SK-N-SH (cell line): ENCODE measurements at regions not wholly inside any gene's neighbourhood (a gene's known extent, or its start where the extent isn't known, plus 50 kb on each side); places are given as distances from the start of the nearest gene placed in this dataset.

Experiments
- EP300 ChIP-seq, 2 experiments: IDR thresholded peaks; 2 replicates each; pipeline versions ENCODE4 v1.4.0 to v1.6.1; 2012; ENCODE audit warnings: borderline replicate concordance in 1 of 2, low read depth in 1 of 2, low read length in 1 of 2
- EZH2phosphoT487 ChIP-seq: fragments of 200-600 bp; sonication (generic); IDR thresholded peaks from 2 replicates; pipeline ENCODE4 v1.6.1; 2017; ENCODE audit warnings: low read depth, mixed run types, mild to moderate bottlenecking, antibody characterized with exemption, moderate library complexity, borderline replicate concordance
- JUND ChIP-seq: IDR thresholded peaks from 2 replicates; pipeline ENCODE4 v1.4.0; 2012
- MXI1 ChIP-seq: IDR thresholded peaks from 2 replicates; pipeline ENCODE4 v1.6.1; 2012; ENCODE audit warnings: mild to moderate bottlenecking, low read depth, low read length, improper control_type of control experiment
- POLR2AphosphoS5 ChIP-seq: IDR thresholded peaks from 2 replicates; pipeline ENCODE4 v1.6.1; 2012; ENCODE audit warnings: low read depth, low read length
- RAD21 ChIP-seq: IDR thresholded peaks from 2 replicates; pipeline ENCODE4 v1.6.1; 2012; ENCODE audit warnings: mild to moderate bottlenecking, low read length
- TAF1 ChIP-seq: IDR thresholded peaks from 2 replicates; pipeline ENCODE4 v1.6.1; 2012; ENCODE audit warnings: low read depth, mild to moderate bottlenecking, low read length, moderate library complexity, borderline replicate concordance
- YY1 ChIP-seq: IDR thresholded peaks from 2 replicates; pipeline ENCODE4 v1.4.0; 2012; ENCODE audit warnings: low read depth, mild to moderate bottlenecking
- TF ChIP-seq, protein P1 (sequence below): fragments of 200-600 bp; sonication (generic); IDR thresholded peaks from 2 replicates; pipeline ENCODE4 v1.6.1; 2017; ENCODE audit warnings: antibody characterized with exemption, mild to moderate bottlenecking, moderate library complexity
- TF ChIP-seq, protein P2 (sequence below): IDR thresholded peaks from 2 replicates; pipeline ENCODE4 v1.4.0; 2012; ENCODE audit warnings: low read depth
- TF ChIP-seq, protein P3 (sequence below): fragments of 150-350 bp; IDR thresholded peaks from 2 replicates; pipeline ENCODE4 v1.6.1; 2017; ENCODE audit warnings: antibody characterized with exemption, low read length, low read depth, borderline replicate concordance

DNA sequence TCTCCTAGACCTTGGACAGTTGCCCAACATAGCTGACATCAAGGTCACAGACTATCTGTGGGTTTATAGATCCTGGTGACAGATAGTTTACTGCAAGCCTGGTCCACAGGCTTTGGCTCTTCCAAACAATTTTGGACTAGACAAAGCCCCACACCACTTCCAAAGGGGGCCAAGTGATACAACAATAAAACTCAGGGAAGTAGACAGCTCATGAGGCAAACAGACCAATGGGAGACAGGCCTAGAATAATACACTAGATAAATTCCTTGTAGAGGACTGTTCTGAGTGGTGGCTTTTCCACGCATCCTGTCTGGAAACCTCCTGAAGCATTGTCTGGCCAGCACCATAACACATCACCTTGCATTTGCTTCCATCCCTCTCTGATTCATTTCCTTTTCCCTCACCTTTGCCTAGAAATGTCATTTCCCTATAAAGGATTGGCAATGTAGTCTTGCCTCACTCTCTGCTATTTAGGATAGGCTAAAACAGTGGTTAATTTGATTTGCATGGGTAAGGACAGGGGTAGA lies 284.2 kb downstream of the POU4F1 start:
- TF ChIP-seq, protein P1, sequence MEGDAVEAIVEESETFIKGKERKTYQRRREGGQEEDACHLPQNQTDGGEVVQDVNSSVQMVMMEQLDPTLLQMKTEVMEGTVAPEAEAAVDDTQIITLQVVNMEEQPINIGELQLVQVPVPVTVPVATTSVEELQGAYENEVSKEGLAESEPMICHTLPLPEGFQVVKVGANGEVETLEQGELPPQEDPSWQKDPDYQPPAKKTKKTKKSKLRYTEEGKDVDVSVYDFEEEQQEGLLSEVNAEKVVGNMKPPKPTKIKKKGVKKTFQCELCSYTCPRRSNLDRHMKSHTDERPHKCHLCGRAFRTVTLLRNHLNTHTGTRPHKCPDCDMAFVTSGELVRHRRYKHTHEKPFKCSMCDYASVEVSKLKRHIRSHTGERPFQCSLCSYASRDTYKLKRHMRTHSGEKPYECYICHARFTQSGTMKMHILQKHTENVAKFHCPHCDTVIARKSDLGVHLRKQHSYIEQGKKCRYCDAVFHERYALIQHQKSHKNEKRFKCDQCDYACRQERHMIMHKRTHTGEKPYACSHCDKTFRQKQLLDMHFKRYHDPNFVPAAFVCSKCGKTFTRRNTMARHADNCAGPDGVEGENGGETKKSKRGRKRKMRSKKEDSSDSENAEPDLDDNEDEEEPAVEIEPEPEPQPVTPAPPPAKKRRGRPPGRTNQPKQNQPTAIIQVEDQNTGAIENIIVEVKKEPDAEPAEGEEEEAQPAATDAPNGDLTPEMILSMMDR = no peak
- no peak for TF ChIP-seq JUND
- TF ChIP-seq POLR2AphosphoS5 = no peak
- no peak for TF ChIP-seq RAD21
- TF ChIP-seq EZH2phosphoT487 = no peak
- TF ChIP-seq EP300 (IDR thresholded peaks at IDR 0.05; ENCODE audit: borderline replicate concordance in 1 of 2, low read depth in 1 of 2, low read length in 1 of 2) = no peak
- TF ChIP-seq, protein P2, sequence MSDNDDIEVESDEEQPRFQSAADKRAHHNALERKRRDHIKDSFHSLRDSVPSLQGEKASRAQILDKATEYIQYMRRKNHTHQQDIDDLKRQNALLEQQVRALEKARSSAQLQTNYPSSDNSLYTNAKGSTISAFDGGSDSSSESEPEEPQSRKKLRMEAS = no peak
- TF ChIP-seq MXI1 = no peak
- TF ChIP-seq YY1 = no peak
- TF ChIP-seq, protein P3, sequence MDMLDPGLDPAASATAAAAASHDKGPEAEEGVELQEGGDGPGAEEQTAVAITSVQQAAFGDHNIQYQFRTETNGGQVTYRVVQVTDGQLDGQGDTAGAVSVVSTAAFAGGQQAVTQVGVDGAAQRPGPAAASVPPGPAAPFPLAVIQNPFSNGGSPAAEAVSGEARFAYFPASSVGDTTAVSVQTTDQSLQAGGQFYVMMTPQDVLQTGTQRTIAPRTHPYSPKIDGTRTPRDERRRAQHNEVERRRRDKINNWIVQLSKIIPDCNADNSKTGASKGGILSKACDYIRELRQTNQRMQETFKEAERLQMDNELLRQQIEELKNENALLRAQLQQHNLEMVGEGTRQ = no peak
- no peak for TF ChIP-seq TAF1
